ENCODE measurements at regions not wholly inside any gene's neighbourhood (a gene's known extent, or its start where the extent isn't known, plus 50 kb on each side); places are given as distances from the start of the nearest gene placed in this dataset.

DNA sequence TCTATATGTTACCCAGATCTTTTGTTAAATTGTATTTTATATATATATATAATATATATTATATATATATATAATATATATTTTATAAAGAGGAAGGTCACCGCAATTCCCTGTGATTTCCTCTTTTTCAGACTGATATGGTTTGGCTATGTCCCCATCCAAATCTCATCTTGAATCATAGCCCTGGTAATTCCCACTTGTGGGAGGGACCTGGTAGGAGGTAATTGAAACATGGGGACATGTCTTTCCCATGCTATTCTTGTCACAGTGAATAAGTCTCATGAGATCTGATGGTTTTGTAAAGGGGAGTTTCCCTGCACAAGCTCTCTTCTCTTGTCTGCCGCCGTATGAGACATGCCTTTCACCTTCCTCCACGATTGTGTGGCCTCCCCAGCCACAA lies 157.6 kb downstream of the RAB38 start:
- no peak for TF ChIP-seq POLR2AphosphoS5 (IDR thresholded peaks at IDR 0.05; ENCODE audit: low read depth)
- no peak for TF ChIP-seq CTCF (conservative IDR thresholded peaks at IDR 0.05; ENCODE audit: low read depth in 2 of 2)
- TF ChIP-seq EZH2phosphoT487 (IDR thresholded peaks at IDR 0.05; ENCODE audit: unreplicated experiment) = no peak
- TF ChIP-seq EZH2 (IDR thresholded peaks at IDR 0.05; ENCODE audit: low read depth, unreplicated experiment) = no peak
- no peak for TF ChIP-seq CREB1 (CRISPR knock-in tag; IDR thresholded peaks at IDR 0.05; ENCODE audit: low read depth)
- TF ChIP-seq, protein P1, sequence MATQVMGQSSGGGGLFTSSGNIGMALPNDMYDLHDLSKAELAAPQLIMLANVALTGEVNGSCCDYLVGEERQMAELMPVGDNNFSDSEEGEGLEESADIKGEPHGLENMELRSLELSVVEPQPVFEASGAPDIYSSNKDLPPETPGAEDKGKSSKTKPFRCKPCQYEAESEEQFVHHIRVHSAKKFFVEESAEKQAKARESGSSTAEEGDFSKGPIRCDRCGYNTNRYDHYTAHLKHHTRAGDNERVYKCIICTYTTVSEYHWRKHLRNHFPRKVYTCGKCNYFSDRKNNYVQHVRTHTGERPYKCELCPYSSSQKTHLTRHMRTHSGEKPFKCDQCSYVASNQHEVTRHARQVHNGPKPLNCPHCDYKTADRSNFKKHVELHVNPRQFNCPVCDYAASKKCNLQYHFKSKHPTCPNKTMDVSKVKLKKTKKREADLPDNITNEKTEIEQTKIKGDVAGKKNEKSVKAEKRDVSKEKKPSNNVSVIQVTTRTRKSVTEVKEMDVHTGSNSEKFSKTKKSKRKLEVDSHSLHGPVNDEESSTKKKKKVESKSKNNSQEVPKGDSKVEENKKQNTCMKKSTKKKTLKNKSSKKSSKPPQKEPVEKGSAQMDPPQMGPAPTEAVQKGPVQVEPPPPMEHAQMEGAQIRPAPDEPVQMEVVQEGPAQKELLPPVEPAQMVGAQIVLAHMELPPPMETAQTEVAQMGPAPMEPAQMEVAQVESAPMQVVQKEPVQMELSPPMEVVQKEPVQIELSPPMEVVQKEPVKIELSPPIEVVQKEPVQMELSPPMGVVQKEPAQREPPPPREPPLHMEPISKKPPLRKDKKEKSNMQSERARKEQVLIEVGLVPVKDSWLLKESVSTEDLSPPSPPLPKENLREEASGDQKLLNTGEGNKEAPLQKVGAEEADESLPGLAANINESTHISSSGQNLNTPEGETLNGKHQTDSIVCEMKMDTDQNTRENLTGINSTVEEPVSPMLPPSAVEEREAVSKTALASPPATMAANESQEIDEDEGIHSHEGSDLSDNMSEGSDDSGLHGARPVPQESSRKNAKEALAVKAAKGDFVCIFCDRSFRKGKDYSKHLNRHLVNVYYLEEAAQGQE (IDR thresholded peaks at IDR 0.05; ENCODE audit: unreplicated experiment) = no peak
- TF ChIP-seq NANOG (IDR thresholded peaks at IDR 0.05; ENCODE audit: borderline replicate concordance) = no peak
- no peak for TF ChIP-seq JUNB (IDR thresholded peaks at IDR 0.05; ENCODE audit: unreplicated experiment)
- TF ChIP-seq, protein P2, sequence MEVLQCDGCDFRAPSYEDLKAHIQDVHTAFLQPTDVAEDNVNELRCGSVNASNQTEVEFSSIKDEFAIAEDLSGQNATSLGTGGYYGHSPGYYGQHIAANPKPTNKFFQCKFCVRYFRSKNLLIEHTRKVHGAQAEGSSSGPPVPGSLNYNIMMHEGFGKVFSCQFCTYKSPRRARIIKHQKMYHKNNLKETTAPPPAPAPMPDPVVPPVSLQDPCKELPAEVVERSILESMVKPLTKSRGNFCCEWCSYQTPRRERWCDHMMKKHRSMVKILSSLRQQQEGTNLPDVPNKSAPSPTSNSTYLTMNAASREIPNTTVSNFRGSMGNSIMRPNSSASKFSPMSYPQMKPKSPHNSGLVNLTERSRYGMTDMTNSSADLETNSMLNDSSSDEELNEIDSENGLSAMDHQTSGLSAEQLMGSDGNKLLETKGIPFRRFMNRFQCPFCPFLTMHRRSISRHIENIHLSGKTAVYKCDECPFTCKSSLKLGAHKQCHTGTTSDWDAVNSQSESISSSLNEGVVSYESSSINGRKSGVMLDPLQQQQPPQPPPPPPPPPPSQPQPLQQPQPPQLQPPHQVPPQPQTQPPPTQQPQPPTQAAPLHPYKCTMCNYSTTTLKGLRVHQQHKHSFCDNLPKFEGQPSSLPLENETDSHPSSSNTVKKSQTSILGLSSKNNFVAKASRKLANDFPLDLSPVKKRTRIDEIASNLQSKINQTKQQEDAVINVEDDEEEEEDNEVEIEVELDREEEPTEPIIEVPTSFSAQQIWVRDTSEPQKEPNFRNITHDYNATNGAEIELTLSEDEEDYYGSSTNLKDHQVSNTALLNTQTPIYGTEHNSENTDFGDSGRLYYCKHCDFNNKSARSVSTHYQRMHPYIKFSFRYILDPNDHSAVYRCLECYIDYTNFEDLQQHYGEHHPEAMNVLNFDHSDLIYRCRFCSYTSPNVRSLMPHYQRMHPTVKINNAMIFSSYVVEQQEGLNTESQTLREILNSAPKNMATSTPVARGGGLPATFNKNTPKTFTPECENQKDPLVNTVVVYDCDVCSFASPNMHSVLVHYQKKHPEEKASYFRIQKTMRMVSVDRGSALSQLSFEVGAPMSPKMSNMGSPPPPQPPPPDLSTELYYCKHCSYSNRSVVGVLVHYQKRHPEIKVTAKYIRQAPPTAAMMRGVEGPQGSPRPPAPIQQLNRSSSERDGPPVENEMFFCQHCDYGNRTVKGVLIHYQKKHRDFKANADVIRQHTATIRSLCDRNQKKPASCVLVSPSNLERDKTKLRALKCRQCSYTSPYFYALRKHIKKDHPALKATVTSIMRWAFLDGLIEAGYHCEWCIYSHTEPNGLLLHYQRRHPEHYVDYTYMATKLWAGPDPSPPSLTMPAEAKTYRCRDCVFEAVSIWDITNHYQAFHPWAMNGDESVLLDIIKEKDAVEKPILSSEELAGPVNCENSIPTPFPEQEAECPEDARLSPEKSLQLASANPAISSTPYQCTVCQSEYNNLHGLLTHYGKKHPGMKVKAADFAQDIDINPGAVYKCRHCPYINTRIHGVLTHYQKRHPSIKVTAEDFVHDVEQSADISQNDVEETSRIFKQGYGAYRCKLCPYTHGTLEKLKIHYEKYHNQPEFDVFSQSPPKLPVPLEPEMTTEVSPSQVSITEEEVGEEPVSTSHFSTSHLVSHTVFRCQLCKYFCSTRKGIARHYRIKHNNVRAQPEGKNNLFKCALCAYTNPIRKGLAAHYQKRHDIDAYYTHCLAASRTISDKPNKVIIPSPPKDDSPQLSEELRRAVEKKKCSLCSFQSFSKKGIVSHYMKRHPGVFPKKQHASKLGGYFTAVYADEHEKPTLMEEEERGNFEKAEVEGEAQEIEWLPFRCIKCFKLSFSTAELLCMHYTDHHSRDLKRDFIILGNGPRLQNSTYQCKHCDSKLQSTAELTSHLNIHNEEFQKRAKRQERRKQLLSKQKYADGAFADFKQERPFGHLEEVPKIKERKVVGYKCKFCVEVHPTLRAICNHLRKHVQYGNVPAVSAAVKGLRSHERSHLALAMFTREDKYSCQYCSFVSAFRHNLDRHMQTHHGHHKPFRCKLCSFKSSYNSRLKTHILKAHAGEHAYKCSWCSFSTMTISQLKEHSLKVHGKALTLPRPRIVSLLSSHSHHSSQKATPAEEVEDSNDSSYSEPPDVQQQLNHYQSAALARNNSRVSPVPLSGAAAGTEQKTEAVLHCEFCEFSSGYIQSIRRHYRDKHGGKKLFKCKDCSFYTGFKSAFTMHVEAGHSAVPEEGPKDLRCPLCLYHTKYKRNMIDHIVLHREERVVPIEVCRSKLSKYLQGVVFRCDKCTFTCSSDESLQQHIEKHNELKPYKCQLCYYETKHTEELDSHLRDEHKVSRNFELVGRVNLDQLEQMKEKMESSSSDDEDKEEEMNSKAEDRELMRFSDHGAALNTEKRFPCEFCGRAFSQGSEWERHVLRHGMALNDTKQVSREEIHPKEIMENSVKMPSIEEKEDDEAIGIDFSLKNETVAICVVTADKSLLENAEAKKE (CRISPR knock-in tag; IDR thresholded peaks at IDR 0.05) = no peak
- no peak for TF ChIP-seq ZNF331 (CRISPR knock-in tag; IDR thresholded peaks at IDR 0.05; ENCODE audit: low read depth)
- TF ChIP-seq ZNF114 (CRISPR knock-in tag; IDR thresholded peaks at IDR 0.05) = no peak
- TF ChIP-seq, protein P3, sequence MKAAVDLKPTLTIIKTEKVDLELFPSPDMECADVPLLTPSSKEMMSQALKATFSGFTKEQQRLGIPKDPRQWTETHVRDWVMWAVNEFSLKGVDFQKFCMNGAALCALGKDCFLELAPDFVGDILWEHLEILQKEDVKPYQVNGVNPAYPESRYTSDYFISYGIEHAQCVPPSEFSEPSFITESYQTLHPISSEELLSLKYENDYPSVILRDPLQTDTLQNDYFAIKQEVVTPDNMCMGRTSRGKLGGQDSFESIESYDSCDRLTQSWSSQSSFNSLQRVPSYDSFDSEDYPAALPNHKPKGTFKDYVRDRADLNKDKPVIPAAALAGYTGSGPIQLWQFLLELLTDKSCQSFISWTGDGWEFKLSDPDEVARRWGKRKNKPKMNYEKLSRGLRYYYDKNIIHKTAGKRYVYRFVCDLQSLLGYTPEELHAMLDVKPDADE (IDR thresholded peaks at IDR 0.05) = no peak
- no peak for TF ChIP-seq STAT1 (IDR thresholded peaks at IDR 0.05; ENCODE audit: unreplicated experiment)

Measured in GM23338 (cell line).